Stimulated activated naive CD8-positive, alpha-beta T cell treated with anti-CD3 and anti-CD28 coated beads, Interleukin-15, Interleukin-2, amounts not matched to agents 100 ng/mL and 50 ng/mL, for 24 hours (primary cell): ENCODE measurements at regions not wholly inside any gene's neighbourhood (a gene's known extent, or its start where the extent isn't known, plus 50 kb on each side); places are given as distances from the start of the nearest gene placed in this dataset.

Experiments
- H3K27ac Mint-ChIP-seq: one replicate; pipeline ENCODE4 v1.8.0; 2021; ENCODE audit warnings: mild to moderate bottlenecking, mixed read lengths
- H3K27me3 Mint-ChIP-seq: one replicate; pipeline ENCODE4 v1.8.0; 2021; ENCODE audit warnings: mixed read lengths
- H3K36me3 Mint-ChIP-seq: one replicate; pipeline ENCODE4 v1.8.0; 2021; ENCODE audit warnings: low read depth, mixed read lengths
- H3K4me1 Mint-ChIP-seq: one replicate; pipeline ENCODE4 v1.8.0; 2021; ENCODE audit warnings: low read depth, mixed read lengths
- H3K4me3 Mint-ChIP-seq: one replicate; pipeline ENCODE4 v1.8.0; 2021; ENCODE audit warnings: mild to moderate bottlenecking, mixed read lengths
- H3K9me3 Mint-ChIP-seq: one replicate; pipeline ENCODE4 v1.8.0; 2021; ENCODE audit warnings: mixed read lengths

DNA sequence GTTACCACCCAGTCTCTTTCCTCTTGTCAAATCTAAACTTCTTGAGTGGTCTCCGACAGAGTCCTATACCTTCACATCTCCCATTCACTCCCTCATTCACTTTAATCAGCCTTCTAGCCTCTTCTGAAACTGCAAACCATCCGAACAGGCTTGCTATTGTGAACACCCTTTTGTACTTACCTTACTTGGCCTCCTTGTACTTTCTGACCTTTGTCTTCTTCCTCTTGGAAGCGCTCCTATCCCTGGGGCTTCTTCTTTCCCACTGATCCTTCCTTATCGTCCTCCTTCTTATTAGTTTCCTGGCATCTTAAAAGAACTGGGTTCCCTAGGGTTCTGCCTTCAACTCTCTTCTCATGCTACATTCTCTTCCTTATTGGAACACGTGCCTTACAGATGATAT, 76.9 kb upstream of the HIF1A start:
- Mint-ChIP-seq H3K9me3 (peaks cover 7% of the 10 kb centered on the region), H3K27ac (peak overlapping the region; percentile 53), H3K4me1 (peaks cover 62% of the 10 kb centered on the region), H3K4me3 (no peak overlapping the region), H3K36me3 (no peaks in the 10 kb centered on the region), H3K27me3 (no peaks in the 10 kb centered on the region)

DNA sequence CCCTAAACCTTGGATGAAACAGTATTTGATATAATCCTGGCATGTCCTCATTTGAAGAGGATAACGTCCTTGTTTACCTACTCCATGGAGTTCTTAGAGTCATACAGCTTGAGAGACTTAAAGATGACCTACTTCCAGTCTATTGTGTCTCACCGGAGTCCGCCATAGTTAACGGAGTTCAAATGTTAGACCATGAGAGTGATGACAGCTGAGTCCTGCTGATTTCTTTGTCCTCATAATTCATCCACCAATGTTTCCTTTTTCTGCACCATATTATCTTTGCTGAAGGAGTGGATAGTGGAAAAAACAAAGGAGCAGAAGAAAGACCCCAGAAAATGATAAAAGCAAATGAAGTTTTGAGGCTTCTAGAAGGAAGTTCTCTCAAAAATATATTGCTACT, 75.8 kb upstream of the HIF1A start:
- Mint-ChIP-seq H3K4me1 (peaks cover 71% of the 10 kb centered on the region), H3K4me3 (no peak overlapping the region), H3K36me3 (no peaks in the 10 kb centered on the region), H3K27me3 (no peaks in the 10 kb centered on the region), H3K9me3 (peaks cover 7% of the 10 kb centered on the region), H3K27ac (no peak overlapping the region)

DNA sequence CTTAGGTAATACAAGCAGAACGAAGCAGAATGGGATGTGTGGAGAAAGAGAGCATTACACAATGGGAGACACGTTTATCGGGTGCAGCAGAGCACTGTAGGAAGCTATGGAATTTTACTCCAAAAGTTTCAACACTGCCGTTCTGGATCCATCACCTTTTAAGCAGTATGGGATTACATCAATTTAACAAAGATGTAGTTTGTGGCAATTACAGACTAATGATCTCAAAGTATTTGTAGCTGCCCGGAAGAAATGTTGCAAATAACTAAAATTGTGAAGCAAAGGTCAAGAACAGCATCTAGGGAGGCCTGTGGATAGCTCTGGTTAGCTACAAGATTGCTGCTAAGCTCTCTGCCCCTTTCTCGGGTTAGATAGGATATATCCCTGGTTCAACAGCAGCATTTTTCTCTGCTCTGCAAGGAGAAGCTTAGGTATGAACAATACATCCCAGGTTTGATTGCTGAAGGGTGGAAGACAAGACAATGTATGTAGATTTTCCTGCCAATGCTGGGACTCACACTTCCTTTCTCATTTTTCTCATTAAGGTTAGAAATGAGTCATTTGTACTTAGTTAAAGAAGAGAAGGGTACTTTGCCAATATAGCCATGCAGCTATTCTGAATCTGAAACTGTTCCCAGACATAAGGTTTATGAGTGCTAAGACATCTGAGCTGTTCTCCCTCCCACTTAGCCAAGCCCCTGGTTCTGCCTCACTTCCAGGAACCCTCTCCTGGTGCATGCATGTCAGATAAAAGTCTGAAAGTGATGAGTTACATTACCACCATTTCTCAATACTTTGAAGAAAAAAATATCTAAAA, 75.0 kb upstream of the HIF1A start:
- H3K4me3 Mint-ChIP-seq, result peak overlapping the region; percentile 8

DNA sequence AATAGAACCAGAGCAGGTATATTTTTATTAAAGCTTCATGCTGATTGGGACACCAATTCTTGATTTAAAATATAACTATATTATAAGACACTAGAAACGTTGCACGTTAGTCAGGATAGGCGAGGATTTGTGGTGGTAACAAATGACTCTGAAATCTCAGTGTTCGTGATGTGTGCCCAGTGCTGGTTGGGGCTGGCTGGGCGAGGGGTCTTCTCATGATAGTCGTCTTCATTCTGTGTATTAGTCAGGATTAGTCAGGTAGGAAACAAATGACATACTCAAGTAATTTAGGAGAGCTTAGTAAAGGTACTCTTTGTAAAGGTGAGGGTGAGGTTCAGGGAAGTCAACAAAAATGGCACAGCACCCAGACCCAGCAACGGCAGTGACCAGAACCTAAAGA, 73.9 kb upstream of the HIF1A start:
- Mint-ChIP-seq H3K4me1 (peaks cover 82% of the 10 kb centered on the region), H3K27me3 (no peaks in the 10 kb centered on the region), H3K4me3 (no peak overlapping the region), H3K36me3 (no peaks in the 10 kb centered on the region), H3K9me3 (peaks cover 12% of the 10 kb centered on the region), H3K27ac (peak overlapping the region; percentile 22)

More for the DNA sequence above, 75.0 kb upstream of the HIF1A start:
- Mint-ChIP-seq H3K27ac (peak overlapping the region; percentile 90), H3K27me3 (no peaks in the 10 kb centered on the region), H3K36me3 (no peaks in the 10 kb centered on the region), H3K4me1 (peaks cover 79% of the 10 kb centered on the region), H3K9me3 (peaks cover 7% of the 10 kb centered on the region)

DNA sequence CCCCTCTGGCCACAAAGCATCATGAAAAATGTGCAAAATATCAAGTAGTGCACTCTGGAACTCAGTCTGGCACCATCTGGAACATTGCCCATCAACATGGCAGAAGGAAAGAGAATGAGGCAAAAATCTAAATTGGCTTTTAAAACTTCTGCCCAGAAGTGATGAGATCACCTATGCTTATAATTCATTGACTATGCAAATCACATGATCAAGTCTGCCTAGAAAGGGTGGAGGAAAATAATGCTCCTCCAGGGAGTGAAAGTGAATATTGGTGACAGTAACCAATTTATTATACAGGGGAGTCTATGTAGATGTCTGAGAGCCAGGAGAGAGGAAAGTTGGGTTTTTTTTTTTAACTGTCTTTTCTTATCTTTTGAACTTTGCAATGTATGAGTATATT, 73.3 kb upstream of the HIF1A start:
- H3K27ac Mint-ChIP-seq, result peak overlapping the region; percentile 22

DNA sequence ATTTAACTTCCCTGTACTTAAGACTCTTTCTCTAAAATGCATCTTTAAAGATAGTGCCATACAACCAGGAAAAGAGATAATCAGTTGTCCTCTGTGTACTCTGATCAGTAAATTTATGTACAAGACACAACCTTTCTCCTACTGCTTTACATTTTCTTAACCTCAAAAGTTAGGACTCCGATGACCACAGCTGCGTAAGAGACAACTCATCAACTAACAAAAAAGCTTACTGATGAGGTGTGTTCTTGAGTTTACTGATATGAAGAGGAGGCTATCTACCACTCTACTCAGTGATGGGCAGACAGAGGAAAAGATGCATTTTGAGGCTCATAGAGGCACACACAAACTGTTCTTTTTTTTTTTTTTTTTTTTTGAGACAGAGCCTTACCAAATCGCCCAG, 71.4 kb upstream of the HIF1A start:
- no peak overlapping the region for H3K4me3 Mint-ChIP-seq
- no peak overlapping the region for H3K27ac Mint-ChIP-seq
- H3K4me1 Mint-ChIP-seq, result peaks cover 77% of the 10 kb centered on the region
- no peaks in the 10 kb centered on the region for H3K36me3 Mint-ChIP-seq
- no peaks in the 10 kb centered on the region for H3K27me3 Mint-ChIP-seq
- peaks cover 14% of the 10 kb centered on the region for H3K9me3 Mint-ChIP-seq

More for the DNA sequence above, 73.3 kb upstream of the HIF1A start:
- Mint-ChIP-seq H3K9me3 (peaks cover 14% of the 10 kb centered on the region), H3K4me1 (peaks cover 79% of the 10 kb centered on the region), H3K4me3 (no peak overlapping the region), H3K27me3 (no peaks in the 10 kb centered on the region), H3K36me3 (no peaks in the 10 kb centered on the region)

DNA sequence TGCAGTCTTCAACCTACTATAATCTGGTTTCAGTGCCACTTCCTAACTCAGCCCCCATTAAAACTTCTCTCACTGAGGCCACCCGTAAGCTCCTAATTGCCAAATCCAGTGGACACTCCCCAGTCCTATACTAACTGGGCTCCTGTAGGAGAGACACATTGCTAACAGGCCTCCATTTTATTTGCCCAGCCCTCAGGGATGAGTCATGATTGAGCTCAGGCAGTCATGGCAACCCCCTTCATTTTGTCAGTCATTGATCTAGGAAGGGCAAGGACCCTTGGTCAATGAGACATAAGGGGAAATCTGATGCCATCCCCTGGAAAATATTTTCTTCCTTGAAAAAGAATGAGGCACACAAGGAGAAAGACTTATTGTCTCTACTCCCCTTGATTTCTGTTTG, 70.1 kb upstream of the HIF1A start:
- H3K4me1 Mint-ChIP-seq, result peaks cover 70% of the 10 kb centered on the region
- H3K9me3 Mint-ChIP-seq, result peaks cover 14% of the 10 kb centered on the region
- no peaks in the 10 kb centered on the region for H3K27me3 Mint-ChIP-seq
- H3K4me3 Mint-ChIP-seq, result no peak overlapping the region
- H3K27ac Mint-ChIP-seq, result peak overlapping the region; percentile 43
- H3K36me3 Mint-ChIP-seq, result no peaks in the 10 kb centered on the region

DNA sequence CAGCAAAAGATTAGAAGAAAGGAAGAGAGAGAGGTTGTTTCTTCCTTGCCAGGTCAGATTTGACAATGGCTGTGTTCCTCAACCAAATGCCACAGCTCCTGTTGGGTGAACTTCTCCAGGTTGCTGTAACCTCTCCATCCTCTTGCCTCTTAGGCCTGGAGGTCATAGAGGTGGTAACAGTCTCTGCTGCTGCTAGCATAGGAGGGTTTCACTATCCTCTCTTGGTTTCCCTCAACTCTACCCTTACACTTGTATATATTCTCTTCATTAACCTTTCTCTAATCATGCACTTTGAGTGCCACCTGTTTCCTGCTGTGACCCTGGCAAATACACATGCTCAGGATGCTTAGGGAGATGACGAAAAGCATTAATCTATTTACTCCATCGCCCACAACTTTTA, 67.7 kb upstream of the HIF1A start:
- Mint-ChIP-seq H3K4me3 (no peak overlapping the region), H3K9me3 (peaks cover 6% of the 10 kb centered on the region), H3K36me3 (no peaks in the 10 kb centered on the region), H3K27ac (peak overlapping the region; percentile 43), H3K4me1 (peaks cover 46% of the 10 kb centered on the region), H3K27me3 (no peaks in the 10 kb centered on the region)

DNA sequence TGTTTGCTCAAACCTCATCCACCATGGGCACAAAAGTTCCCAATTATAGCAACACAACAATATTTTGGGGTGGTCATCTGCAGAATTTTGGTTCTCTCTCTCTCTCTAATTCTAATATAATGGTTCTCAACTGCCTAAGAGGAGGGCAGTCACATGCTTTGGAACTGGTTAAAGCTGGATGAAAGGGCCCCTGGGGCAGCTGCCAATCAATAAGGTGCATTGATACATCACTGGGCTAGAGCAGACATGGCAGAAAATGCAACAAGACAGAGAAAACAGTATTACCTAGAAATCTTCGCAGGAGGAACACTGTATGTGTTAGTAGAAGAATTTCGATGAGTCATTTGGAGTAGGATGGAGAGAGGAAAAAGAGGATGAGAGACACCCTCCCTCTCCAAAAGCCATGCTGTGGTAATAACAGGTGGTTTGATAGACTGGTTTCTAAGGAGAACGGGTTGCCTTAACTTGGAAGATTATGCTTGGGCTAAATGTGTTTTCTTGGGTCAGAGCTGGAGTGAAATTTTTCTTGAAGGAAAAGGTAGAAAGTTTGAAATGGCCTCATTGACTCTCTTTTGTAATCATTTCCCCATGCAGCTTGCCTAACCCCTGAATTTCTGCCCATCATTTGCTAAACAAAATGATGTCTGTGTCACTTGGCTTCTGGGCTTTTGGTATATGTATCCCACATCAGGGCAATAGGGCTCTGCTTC, 67.1 kb upstream of the HIF1A start:
- H3K36me3 Mint-ChIP-seq, result no peaks in the 10 kb centered on the region
- no peak overlapping the region for H3K27ac Mint-ChIP-seq
- H3K4me1 Mint-ChIP-seq, result peaks cover 45% of the 10 kb centered on the region
- H3K4me3 Mint-ChIP-seq, result no peak overlapping the region
- peaks cover 6% of the 10 kb centered on the region for H3K9me3 Mint-ChIP-seq
- H3K27me3 Mint-ChIP-seq, result no peaks in the 10 kb centered on the region

DNA sequence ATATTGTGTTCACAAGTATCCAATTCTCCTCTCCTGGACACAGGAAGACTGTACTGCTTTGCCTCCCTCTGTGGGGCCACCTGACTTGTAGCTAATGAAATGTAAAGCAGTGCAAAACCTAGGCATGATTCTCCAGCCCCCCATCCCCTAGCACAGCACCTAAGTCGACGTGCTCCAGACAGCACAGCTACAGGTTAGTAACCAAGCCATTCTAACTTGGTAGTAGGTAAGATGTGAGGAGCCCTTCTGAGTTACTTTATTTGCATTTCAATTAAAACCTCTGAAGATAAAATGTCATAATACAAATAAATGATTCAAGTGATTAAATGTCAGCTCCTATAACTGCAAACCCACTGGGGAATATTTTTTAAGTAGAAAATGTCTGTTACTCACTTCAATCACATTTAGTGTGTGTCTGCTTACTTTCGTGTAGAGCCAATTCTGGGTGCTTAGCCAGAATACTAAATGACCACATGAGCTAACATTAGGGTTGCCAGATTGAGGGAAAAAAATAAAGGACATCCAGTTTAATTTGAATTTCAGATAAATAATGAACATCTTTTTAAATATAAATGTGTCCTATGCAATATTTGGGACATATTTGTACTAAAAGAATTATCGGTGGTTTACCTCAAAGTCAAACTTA, 64.8 kb upstream of the HIF1A start:
- Mint-ChIP-seq H3K9me3 (peaks cover 6% of the 10 kb centered on the region), H3K4me1 (peaks cover 30% of the 10 kb centered on the region), H3K4me3 (no peak overlapping the region), H3K27me3 (no peaks in the 10 kb centered on the region), H3K36me3 (no peaks in the 10 kb centered on the region), H3K27ac (no peak overlapping the region)

DNA sequence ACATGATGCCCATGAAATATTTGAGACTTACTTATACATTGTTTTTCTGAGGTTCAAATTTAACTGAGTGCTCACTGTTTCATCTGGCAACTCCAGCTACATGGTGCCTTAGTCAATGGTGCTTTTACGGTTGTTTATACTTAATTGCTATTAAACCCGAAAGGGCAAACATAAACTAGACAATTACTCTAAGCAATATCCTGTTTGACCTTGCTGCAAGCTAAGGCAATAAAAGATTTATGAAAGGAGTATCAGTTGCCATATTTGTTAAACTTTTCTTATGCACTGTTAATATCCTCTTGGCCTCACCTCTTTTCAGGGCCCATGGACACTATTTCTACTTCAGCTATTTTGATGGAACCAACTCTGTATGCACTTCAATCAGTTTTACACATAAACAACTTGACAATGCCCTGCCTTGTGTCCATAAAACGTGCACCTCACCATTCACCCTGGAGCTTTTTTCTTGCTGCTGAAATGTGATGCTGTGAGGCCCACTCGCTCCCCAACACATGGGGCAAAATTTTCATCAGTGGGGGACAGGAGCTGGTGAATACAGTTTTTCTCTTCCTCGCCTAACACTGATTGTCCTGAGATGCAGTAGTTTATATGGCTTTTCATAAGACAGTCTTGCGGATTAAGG, 64.1 kb upstream of the HIF1A start:
- H3K9me3 Mint-ChIP-seq, result peaks cover 9% of the 10 kb centered on the region
- H3K27ac Mint-ChIP-seq, result no peak overlapping the region
- H3K4me1 Mint-ChIP-seq, result peaks cover 30% of the 10 kb centered on the region
- no peaks in the 10 kb centered on the region for H3K27me3 Mint-ChIP-seq
- H3K4me3 Mint-ChIP-seq, result no peak overlapping the region
- H3K36me3 Mint-ChIP-seq, result no peaks in the 10 kb centered on the region

DNA sequence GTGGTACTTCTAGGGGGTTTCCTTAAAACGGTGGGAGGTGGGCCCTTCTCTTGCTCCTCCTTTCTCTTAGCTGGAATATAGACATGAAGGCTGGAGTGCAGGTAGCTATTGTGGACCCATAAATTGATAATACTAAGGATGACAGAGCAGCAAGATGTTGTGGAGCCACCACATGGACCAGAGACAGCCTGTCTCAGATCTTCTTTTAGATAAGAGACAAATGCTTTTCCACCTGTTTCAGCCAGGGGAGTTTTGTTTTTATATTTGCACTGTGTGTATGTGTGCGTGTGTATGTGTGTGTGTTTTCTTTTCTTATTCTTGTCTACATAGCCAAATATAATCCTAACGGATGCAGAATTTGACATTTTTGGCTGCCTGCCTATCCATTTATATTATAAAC, 62.9 kb upstream of the HIF1A start:
- H3K9me3 Mint-ChIP-seq, result peaks cover 9% of the 10 kb centered on the region
- H3K36me3 Mint-ChIP-seq, result no peaks in the 10 kb centered on the region
- H3K4me3 Mint-ChIP-seq, result no peak overlapping the region
- no peaks in the 10 kb centered on the region for H3K27me3 Mint-ChIP-seq
- H3K27ac Mint-ChIP-seq, result no peak overlapping the region
- H3K4me1 Mint-ChIP-seq, result peaks cover 33% of the 10 kb centered on the region

DNA sequence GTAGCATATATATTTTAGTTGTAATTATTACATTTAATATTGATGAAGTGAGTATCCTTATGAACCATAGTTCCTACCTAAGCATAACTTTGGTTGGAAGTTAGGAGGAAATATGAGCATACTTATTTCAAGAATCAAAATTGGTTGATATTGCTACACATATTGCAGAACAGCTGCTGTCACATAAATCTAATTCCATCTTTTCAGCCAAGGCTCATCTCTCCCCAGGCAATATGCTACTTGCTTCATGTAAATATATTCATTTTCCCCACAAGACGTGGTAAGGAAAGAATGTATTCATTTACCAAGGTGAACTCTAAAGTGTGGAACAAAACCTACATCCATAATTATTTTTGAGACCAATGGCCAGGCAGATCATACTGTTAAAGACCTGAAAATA, 62.5 kb upstream of the HIF1A start:
- Mint-ChIP-seq H3K27ac (no peak overlapping the region), H3K36me3 (no peaks in the 10 kb centered on the region), H3K4me1 (peaks cover 31% of the 10 kb centered on the region), H3K27me3 (no peaks in the 10 kb centered on the region), H3K9me3 (peaks cover 9% of the 10 kb centered on the region), H3K4me3 (no peak overlapping the region)

DNA sequence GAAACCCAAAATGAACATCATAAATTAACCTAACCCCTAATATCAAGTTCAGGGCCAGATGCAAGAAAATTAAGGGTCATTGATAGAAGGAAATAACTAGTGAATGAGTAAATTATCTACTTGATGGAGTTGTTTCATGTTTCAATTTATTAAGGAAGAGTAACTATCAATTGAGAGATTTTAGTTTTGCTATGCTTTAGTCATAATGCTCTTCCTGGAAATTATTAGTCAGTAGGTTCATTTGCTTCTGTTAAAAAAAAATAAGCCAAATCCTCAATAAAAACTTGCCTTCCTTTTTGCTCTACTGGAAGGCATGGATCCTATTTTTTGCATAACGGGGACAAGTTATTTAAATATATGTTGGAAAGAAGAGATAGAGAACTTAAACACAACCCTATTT, 59.0 kb upstream of the HIF1A start:
- Mint-ChIP-seq H3K4me1 (peaks cover 32% of the 10 kb centered on the region), H3K27ac (peak overlapping the region; percentile 83), H3K4me3 (no peak overlapping the region), H3K36me3 (no peaks in the 10 kb centered on the region), H3K9me3 (peaks cover 9% of the 10 kb centered on the region), H3K27me3 (no peaks in the 10 kb centered on the region)

DNA sequence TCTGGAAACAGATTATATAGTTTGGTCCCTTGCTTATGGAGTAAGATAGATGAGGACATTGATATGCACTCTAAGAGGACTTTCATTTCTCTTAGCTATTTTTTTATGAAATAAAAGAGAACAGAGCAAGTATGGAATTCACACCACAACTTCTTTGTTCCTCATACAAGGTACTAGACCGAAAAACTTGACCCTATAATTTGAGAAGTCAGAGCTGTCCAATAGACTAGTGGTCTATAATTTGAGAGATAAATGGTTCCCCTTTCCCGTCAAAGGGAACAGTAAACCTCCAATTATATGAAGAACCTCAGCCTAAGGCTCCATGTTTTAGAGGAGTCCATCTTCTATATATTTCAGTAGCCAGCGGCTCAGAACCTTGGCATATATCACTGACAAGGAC, 58.5 kb upstream of the HIF1A start:
- Mint-ChIP-seq H3K27ac (peak overlapping the region; percentile 83), H3K4me3 (no peak overlapping the region), H3K4me1 (peaks cover 32% of the 10 kb centered on the region), H3K36me3 (no peaks in the 10 kb centered on the region), H3K9me3 (peaks cover 9% of the 10 kb centered on the region), H3K27me3 (no peaks in the 10 kb centered on the region)
